Endodermal cell (in vitro differentiated cells): ENCODE measurements at regions not wholly inside any gene's neighbourhood (a gene's known extent, or its start where the extent isn't known, plus 50 kb on each side); places are given as distances from the start of the nearest gene placed in this dataset.

ENCODE experiments used
- DNase-seq: peaks from one replicate; pipeline ENCODE4 v3.0.0-alpha.2; 2017
- H3K27ac ChIP-seq: 2 replicates; pipeline ENCODE4 v1.5.1; 2013; ENCODE audit warnings: mild to moderate bottlenecking, low read depth, low read length, moderate library complexity
- H3K27me3 ChIP-seq: 2 replicates; pipeline ENCODE4 v1.6.1; 2013; ENCODE audit warnings: mild to moderate bottlenecking, low read length, moderate library complexity; ENCODE audit not compliant: insufficient read depth, control insufficient read depth, poor library complexity, severe bottlenecking
- H3K36me3 ChIP-seq: 2 replicates; pipeline ENCODE4 v1.7.0; 2013; ENCODE audit warnings: mild to moderate bottlenecking, low read length, moderate library complexity; ENCODE audit not compliant: control insufficient read depth, insufficient read depth
- H3K4me1 ChIP-seq: one replicate; pipeline ENCODE4 v1.7.0; 2013; ENCODE audit warnings: low read length; ENCODE audit not compliant: control insufficient read depth, insufficient read depth
- H3K4me3 ChIP-seq: 2 replicates; pipeline ENCODE4 v1.5.1; 2013; ENCODE audit warnings: mild to moderate bottlenecking, low read length, moderate library complexity
- H3K9ac ChIP-seq: 2 replicates; pipeline ENCODE4 v1.6.1; 2013; ENCODE audit warnings: mild to moderate bottlenecking, low read length, moderate library complexity; ENCODE audit not compliant: poor library complexity, severe bottlenecking; ENCODE audit errors: extremely low read depth
- H3K9me3 ChIP-seq: 2 replicates; pipeline ENCODE4 v1.6.1; 2013; ENCODE audit warnings: mild to moderate bottlenecking, low read length, moderate library complexity; ENCODE audit not compliant: control insufficient read depth
- H3K27ac Mint-ChIP-seq: 2 replicates; pipeline ENCODE4 v1.8.0; 2020; ENCODE audit warnings: mixed read lengths
- H3K27me3 Mint-ChIP-seq: 2 replicates; pipeline ENCODE4 v1.8.0; 2021; ENCODE audit warnings: mild to moderate bottlenecking, mixed read lengths; ENCODE audit not compliant: insufficient read depth
- H3K36me3 Mint-ChIP-seq: 2 replicates; pipeline ENCODE4 v1.8.0; 2020; ENCODE audit warnings: low read depth, mixed read lengths
- H3K4me1 Mint-ChIP-seq: 2 replicates; pipeline ENCODE4 v1.8.0; 2020; ENCODE audit warnings: mixed read lengths
- H3K4me3 Mint-ChIP-seq: 2 replicates; pipeline ENCODE4 v1.8.0; 2020; ENCODE audit warnings: mild to moderate bottlenecking, moderate library complexity, mixed read lengths
- H3K9me3 Mint-ChIP-seq: 2 replicates; pipeline ENCODE4 v1.8.0; 2020; ENCODE audit warnings: mild to moderate bottlenecking, mixed read lengths
- WGBS, 2 experiments: methylation state at CpG; one replicate each; pipeline versions ENCODE4 v1.1.5 to v1.1.7; 2013; ENCODE audit warnings: missing lambda C conversion rate in 2 of 2, mixed read lengths in 1 of 2; ENCODE audit not compliant: insufficient coverage in 1 of 2, insufficient read length in 1 of 2; 5-methylcytosine and 5-hydroxymethylcytosine counted together
- TF ChIP-seq, protein P1 (sequence below): fragments of 200-600 bp; sonication (generic); conservative IDR thresholded peaks from 2 replicates; pipeline ENCODE4 v1.5.0; 2021; ENCODE audit warnings: antibody characterized with exemption, mild to moderate bottlenecking

- H3K9ac ChIP-seq: no peak overlapping the region
- 80 to 93% methylated on average over 1 to 5 of the region's 5 CpGs for WGBS, 2 experiments
- Mint-ChIP-seq H3K27me3 (no peaks in the 10 kb centered on the region), H3K9me3 (peaks cover 10% of the 10 kb centered on the region), H3K36me3 (no peaks in the 10 kb centered on the region), H3K27ac (no peak overlapping the region), H3K4me3 (no peak overlapping the region), H3K4me1 (no peaks in the 10 kb centered on the region)
- DNase-seq: no peak
- H3K4me1 ChIP-seq: no peaks in the 10 kb centered on the region
- no peaks in the 10 kb centered on the region for H3K27me3 ChIP-seq
- no peak overlapping the region for H3K27ac ChIP-seq
- H3K9me3 ChIP-seq: no peaks in the 10 kb centered on the region
- TF ChIP-seq, protein P1, sequence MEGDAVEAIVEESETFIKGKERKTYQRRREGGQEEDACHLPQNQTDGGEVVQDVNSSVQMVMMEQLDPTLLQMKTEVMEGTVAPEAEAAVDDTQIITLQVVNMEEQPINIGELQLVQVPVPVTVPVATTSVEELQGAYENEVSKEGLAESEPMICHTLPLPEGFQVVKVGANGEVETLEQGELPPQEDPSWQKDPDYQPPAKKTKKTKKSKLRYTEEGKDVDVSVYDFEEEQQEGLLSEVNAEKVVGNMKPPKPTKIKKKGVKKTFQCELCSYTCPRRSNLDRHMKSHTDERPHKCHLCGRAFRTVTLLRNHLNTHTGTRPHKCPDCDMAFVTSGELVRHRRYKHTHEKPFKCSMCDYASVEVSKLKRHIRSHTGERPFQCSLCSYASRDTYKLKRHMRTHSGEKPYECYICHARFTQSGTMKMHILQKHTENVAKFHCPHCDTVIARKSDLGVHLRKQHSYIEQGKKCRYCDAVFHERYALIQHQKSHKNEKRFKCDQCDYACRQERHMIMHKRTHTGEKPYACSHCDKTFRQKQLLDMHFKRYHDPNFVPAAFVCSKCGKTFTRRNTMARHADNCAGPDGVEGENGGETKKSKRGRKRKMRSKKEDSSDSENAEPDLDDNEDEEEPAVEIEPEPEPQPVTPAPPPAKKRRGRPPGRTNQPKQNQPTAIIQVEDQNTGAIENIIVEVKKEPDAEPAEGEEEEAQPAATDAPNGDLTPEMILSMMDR: no peak
- no peaks in the 10 kb centered on the region for H3K36me3 ChIP-seq
- H3K4me3 ChIP-seq: no peak overlapping the region
These were observed 183.5 kb upstream of the OLIG3 start for GRCh38 chr6:137677709-137678108.

- H3K4me1 ChIP-seq: no peaks in the 10 kb centered on the region
- DNase-seq: no peak
- no peaks in the 10 kb centered on the region for H3K27me3 ChIP-seq
- H3K9me3 ChIP-seq: no peaks in the 10 kb centered on the region
- H3K36me3 Mint-ChIP-seq: no peaks in the 10 kb centered on the region
- TF ChIP-seq, protein P1: no peak
- peaks cover 13% of the 10 kb centered on the region for H3K9me3 Mint-ChIP-seq
- no peak overlapping the region for H3K9ac ChIP-seq
- no peak overlapping the region for H3K4me3 ChIP-seq
- H3K36me3 ChIP-seq: no peaks in the 10 kb centered on the region
- H3K27ac ChIP-seq: no peak overlapping the region
- no peak overlapping the region for H3K4me3 Mint-ChIP-seq
- no peak overlapping the region for H3K27ac Mint-ChIP-seq
- 75 to 80% methylated on average over 1 to 2 of the region's 2 CpGs for WGBS, 2 experiments
- no peaks in the 10 kb centered on the region for H3K4me1 Mint-ChIP-seq
- H3K27me3 Mint-ChIP-seq: no peaks in the 10 kb centered on the region
These were observed 184.3 kb upstream of the OLIG3 start for GRCh38 chr6:137678451-137678850.

DNA sequence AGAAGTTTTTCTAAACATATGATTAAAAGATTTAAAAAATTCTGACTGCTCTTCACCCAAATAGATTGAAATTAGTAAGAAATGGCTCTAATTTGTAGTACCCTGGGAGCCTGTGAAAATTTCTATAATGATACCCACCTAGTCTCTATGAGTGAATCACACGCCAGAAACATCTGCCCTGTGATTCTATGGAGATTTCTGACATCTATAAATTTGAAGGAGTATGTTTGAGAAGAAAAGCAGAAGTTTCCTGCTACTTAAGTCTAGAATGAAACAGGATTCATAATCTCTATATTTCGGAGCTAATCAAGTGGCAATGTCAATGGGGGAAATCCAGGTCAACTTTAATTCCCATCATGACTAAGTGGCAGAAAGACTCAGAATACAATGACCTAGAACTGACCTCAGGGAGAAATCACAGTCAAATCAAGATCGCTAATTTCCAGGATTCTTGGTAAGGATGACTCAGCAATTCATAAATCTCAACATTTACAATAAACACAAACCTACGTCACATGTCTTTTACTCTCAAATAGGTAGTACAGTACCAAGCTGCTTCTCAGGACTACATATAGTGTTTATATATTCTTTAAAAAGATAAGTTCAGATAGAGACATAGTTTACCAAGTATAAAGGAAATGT, 186.2 kb upstream of the TNFAIP3 start:
- H3K9me3 ChIP-seq: no peaks in the 10 kb centered on the region
- H3K27ac ChIP-seq: no peak overlapping the region
- no peak overlapping the region for H3K9ac ChIP-seq
- H3K27ac Mint-ChIP-seq: no peak overlapping the region
- H3K4me3 ChIP-seq: no peak overlapping the region
- H3K4me1 ChIP-seq: no peaks in the 10 kb centered on the region
- no peaks in the 10 kb centered on the region for H3K36me3 ChIP-seq
- TF ChIP-seq, protein P1: no peak
- H3K9me3 Mint-ChIP-seq: peaks cover 13% of the 10 kb centered on the region
- no peaks in the 10 kb centered on the region for H3K27me3 Mint-ChIP-seq
- WGBS, 2 experiments: 93 to 94% methylated on average over 3 to 4 of the region's 4 CpGs
- H3K36me3 Mint-ChIP-seq: no peaks in the 10 kb centered on the region
- H3K4me3 Mint-ChIP-seq: no peak overlapping the region
- H3K27me3 ChIP-seq: no peaks in the 10 kb centered on the region
- no peak for DNase-seq
- no peaks in the 10 kb centered on the region for H3K4me1 Mint-ChIP-seq
